Kidney (tissue), 13 donors: ENCODE measurements at regions not wholly inside any gene's neighbourhood (a gene's known extent, or its start where the extent isn't known, plus 50 kb on each side); places are given as distances from the start of the nearest gene placed in this dataset.

ENCODE experiments used
- DNase-seq, 5 donors: peaks; one replicate each; pipeline ENCODE4 v3.0.0-alpha.2; 2013 to 2020
- FAIRE-seq: peaks from 2 replicates; lab custom pipeline; 2012; peaks lifted over from hg19 to GRCh38; lab: Jason Lieb, UNC
- H3K27ac ChIP-seq, 2 donors: one replicate each; pipeline ENCODE4 v1.7.0; 2013; ENCODE audit warnings: low read depth in 2 of 2, low read length in 2 of 2, inconsistent platforms in 1 of 2
- H3K27me3 ChIP-seq: one replicate; pipeline ENCODE4 v1.7.1; 2013; ENCODE audit warnings: low read length, inconsistent platforms; ENCODE audit not compliant: control insufficient read depth, insufficient read depth
- H3K36me3 ChIP-seq, 3 donors: one replicate each; pipeline versions ENCODE4 v1.7.0 to v1.7.1; 2013; ENCODE audit warnings: low read length in 3 of 3, control low read depth in 1 of 3, inconsistent platforms in 1 of 3; ENCODE audit not compliant: insufficient read depth in 3 of 3, control insufficient read depth in 2 of 3
- H3K4me1 ChIP-seq, 3 donors: one replicate each; pipeline versions ENCODE4 v1.7.0 to v1.7.1; 2013; ENCODE audit warnings: low read length in 3 of 3, inconsistent platforms in 1 of 3, low read depth in 1 of 3; ENCODE audit not compliant: control insufficient read depth in 2 of 3, insufficient read depth in 2 of 3
- H3K4me3 ChIP-seq, 3 donors: one replicate each; pipeline versions ENCODE4 v1.7.0 to v1.8.1; 2013; ENCODE audit warnings: low read length in 3 of 3, control low read depth in 1 of 3, inconsistent platforms in 1 of 3
- H3K9ac ChIP-seq, 3 donors: one replicate each; pipeline versions ENCODE4 v1.7.0 to v1.7.1; 2013; ENCODE audit warnings: low read length in 3 of 3, control low read depth in 1 of 3, inconsistent platforms in 1 of 3
- H3K9me3 ChIP-seq, 3 donors: one replicate each; pipeline versions ENCODE4 v1.7.0 to v1.7.1; 2013; ENCODE audit warnings: low read length in 3 of 3, control low read depth in 1 of 3, inconsistent platforms in 1 of 3; ENCODE audit not compliant: control insufficient read depth in 2 of 3, insufficient read depth in 1 of 3
- intact Hi-C: fragments of 100-400 bp; cut with DNase I; formaldehyde crosslinking; loops from one replicate; pipeline ENCODE4 v1.11.1; 2022
- TF ChIP-seq, protein P1 (sequence below): IDR thresholded peaks from 3 replicates; pipeline ENCODE4 v1.5.1; 2012; ENCODE audit warnings: mild to moderate bottlenecking, moderate library complexity, borderline replicate concordance; ENCODE audit not compliant: insufficient read depth; ENCODE audit errors: extremely low read depth
- donor health status: control.
- donor health status: control.
- donor health status: control.
- donor health status: control.
- donor health status: control.
- donor health status: DM: yes; HTN: yes; CAD: no.
- donor health status: Normal renal cell carcinoma (clear cell type).

DNA sequence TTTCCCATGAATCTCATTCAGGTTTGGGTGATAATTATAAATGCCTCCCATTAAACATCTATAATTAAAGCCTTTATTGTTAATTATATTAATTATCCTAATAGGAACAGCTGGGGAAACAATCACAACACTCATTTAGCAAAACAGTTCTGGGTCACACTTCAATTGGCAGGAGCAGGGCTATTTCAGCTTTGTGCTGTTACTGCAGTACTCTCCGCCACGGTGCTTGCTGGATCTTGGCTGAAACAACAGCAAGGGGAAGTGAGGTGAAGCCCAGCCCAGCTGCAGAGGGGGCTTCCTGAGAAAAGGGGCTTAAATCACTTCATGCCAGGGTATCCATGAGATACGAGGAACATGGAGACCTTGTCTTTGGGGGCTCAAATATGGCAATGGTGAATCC lies 79.5 kb upstream of the SOX11 start:
- no peak for FAIRE-seq
- TF ChIP-seq, protein P1, sequence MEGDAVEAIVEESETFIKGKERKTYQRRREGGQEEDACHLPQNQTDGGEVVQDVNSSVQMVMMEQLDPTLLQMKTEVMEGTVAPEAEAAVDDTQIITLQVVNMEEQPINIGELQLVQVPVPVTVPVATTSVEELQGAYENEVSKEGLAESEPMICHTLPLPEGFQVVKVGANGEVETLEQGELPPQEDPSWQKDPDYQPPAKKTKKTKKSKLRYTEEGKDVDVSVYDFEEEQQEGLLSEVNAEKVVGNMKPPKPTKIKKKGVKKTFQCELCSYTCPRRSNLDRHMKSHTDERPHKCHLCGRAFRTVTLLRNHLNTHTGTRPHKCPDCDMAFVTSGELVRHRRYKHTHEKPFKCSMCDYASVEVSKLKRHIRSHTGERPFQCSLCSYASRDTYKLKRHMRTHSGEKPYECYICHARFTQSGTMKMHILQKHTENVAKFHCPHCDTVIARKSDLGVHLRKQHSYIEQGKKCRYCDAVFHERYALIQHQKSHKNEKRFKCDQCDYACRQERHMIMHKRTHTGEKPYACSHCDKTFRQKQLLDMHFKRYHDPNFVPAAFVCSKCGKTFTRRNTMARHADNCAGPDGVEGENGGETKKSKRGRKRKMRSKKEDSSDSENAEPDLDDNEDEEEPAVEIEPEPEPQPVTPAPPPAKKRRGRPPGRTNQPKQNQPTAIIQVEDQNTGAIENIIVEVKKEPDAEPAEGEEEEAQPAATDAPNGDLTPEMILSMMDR = no peak
- no peak overlapping the region for H3K9ac ChIP-seq
- intact Hi-C loops = no loop called here
- H3K9me3 ChIP-seq = no peaks in the 10 kb centered on the region
- no peaks in the 10 kb centered on the region for H3K27me3 ChIP-seq
- H3K4me1 ChIP-seq = no peaks in the 10 kb centered on the region
- no peaks in the 10 kb centered on the region for H3K36me3 ChIP-seq
- H3K27ac ChIP-seq = no peak overlapping the region
- H3K4me3 ChIP-seq = no peak overlapping the region
- DNase-seq = no peak

DNA sequence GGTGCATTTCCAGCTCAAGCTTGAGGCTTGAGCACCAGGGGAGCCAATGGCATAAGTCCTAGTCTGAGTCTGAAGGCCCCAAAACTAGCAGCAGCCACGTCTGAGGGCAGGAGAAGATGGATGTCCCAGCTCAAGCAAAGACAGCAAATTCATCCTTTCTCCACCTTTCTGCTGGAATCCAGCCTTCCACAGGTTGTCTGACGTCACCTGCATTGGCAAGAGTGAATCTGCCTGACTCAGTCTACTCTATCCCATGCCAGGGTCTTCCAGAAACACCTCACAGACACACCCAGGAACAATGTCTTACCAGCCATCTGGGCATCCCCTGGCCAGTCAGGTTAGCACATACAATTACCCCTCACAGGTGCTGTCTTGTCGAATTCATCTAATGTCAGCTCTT lies 76.2 kb upstream of the SOX11 start:
- H3K27ac ChIP-seq = no peak overlapping the region
- H3K27me3 ChIP-seq = no peaks in the 10 kb centered on the region
- H3K4me3 ChIP-seq = no peak overlapping the region
- no peak overlapping the region for H3K9ac ChIP-seq
- no peaks in the 10 kb centered on the region for H3K9me3 ChIP-seq
- TF ChIP-seq, protein P1 = no peak
- no peaks in the 10 kb centered on the region for H3K36me3 ChIP-seq
- FAIRE-seq (no peak), DNase-seq (no peak)
- intact Hi-C loops = no loop called here
- no peaks in the 10 kb centered on the region for H3K4me1 ChIP-seq

DNA sequence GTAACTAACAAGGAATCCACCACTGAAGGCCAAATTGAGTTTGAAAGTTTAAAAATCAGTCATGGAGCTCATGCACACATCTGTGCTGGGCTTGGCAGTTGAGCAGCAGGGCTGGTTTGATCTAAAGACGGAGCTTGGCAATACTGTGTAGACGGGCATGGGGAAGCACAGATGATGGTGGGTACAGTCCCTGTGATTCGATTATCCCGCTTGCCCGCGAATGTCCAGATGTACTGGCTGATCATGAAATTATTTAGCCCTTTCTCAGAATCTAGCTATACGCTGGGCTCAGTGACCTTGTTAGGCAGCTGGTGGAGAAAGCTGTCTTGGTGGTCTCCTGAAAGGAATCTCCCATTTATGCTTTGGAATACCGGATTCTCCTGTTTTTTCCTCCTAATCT lies 74.8 kb upstream of the SOX11 start:
- FAIRE-seq (no peak), DNase-seq (no peak)
- no peak overlapping the region for H3K27ac ChIP-seq
- TF ChIP-seq, protein P1 = no peak
- no peaks in the 10 kb centered on the region for H3K36me3 ChIP-seq
- H3K27me3 ChIP-seq = no peaks in the 10 kb centered on the region
- no peak overlapping the region for H3K9ac ChIP-seq
- H3K4me1 ChIP-seq = no peaks in the 10 kb centered on the region
- H3K9me3 ChIP-seq = no peaks in the 10 kb centered on the region
- intact Hi-C loops = no loop called here
- H3K4me3 ChIP-seq = no peak overlapping the region

DNA sequence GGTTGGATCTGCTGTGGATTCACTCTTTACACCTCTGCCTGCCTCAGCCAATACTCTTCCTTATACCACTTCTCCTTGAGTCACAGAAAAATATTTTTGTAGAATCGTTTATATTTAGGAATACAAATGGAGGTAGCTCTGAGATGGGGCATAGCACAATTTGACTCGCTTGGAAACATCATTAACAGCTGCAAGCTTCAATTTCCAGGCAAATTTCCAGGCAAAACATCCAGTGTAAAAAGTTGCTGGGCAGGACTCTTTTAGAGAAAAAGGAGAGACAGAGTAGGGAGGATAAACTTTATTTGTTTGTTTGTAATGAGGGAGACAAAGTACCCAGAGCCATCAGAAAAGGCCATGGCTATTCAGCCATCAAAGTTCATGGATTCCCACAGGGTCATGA lies 74.4 kb upstream of the SOX11 start:
- Histone ChIP-seq H3K4me3 (no peak overlapping the region), H3K9ac (no peak overlapping the region), H3K9me3 (no peaks in the 10 kb centered on the region), H3K4me1 (no peaks in the 10 kb centered on the region), H3K27ac (no peak overlapping the region), H3K27me3 (no peaks in the 10 kb centered on the region), H3K36me3 (no peaks in the 10 kb centered on the region)
- TF ChIP-seq, protein P1 = no peak
- intact Hi-C loops = no loop called here
- DNase-seq = peak in 1 of 5 donors; percentile 48
- no peak for FAIRE-seq
